ENCODE measurements at regions not wholly inside any gene's neighbourhood (a gene's known extent, or its start where the extent isn't known, plus 50 kb on each side); places are given as distances from the start of the nearest gene placed in this dataset.

DNA sequence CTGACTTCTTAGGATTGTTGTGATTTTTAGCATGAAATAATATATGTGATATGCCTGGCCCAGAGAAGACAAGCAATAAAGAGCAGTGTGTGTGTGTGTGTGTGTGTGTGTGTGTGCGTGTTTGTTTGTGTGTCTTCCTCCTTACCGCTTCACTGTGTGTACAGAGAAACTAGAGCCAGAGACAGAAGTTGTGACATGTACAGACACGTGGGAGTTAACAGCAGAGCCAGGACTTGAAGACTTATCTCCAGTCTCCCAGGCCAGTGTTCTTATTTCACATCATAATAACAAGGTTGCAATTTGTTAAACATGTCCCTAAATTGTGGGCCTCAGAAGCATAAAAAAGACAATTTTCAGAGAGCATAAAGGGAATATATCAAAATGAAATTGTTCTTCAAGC is 192.0 kb upstream of the JUN start:
- DNase-seq (ENCODE audit: low read depth, low spot score) (no peak), ATAC-seq (no peak)
- no TSS peak for BruUV-seq (replicated peaks)
- H3K27ac ChIP-seq (ENCODE audit: low read length) = no peak overlapping the region
- intact Hi-C loops (cut with micrococcal nuclease; ENCODE audit: unreplicated experiment) = no loop called here
- H3K36me3 ChIP-seq (ENCODE audit: control insufficient read depth, insufficient read depth, low read length) = no peaks in the 10 kb centered on the region
- no peaks in the 10 kb centered on the region for H3K27me3 ChIP-seq (ENCODE audit: control insufficient read depth, insufficient read depth, low read length)
- in situ Hi-C loops (cut with HindIII; ENCODE audit: low pct_unique_long_range_greater_than_20kb, low sequenced_read_pairs) = no loop called here
- TF ChIP-seq, protein P1, sequence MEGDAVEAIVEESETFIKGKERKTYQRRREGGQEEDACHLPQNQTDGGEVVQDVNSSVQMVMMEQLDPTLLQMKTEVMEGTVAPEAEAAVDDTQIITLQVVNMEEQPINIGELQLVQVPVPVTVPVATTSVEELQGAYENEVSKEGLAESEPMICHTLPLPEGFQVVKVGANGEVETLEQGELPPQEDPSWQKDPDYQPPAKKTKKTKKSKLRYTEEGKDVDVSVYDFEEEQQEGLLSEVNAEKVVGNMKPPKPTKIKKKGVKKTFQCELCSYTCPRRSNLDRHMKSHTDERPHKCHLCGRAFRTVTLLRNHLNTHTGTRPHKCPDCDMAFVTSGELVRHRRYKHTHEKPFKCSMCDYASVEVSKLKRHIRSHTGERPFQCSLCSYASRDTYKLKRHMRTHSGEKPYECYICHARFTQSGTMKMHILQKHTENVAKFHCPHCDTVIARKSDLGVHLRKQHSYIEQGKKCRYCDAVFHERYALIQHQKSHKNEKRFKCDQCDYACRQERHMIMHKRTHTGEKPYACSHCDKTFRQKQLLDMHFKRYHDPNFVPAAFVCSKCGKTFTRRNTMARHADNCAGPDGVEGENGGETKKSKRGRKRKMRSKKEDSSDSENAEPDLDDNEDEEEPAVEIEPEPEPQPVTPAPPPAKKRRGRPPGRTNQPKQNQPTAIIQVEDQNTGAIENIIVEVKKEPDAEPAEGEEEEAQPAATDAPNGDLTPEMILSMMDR (IDR thresholded peaks at IDR 0.05) = no peak
- TF ChIP-seq, protein P2, sequence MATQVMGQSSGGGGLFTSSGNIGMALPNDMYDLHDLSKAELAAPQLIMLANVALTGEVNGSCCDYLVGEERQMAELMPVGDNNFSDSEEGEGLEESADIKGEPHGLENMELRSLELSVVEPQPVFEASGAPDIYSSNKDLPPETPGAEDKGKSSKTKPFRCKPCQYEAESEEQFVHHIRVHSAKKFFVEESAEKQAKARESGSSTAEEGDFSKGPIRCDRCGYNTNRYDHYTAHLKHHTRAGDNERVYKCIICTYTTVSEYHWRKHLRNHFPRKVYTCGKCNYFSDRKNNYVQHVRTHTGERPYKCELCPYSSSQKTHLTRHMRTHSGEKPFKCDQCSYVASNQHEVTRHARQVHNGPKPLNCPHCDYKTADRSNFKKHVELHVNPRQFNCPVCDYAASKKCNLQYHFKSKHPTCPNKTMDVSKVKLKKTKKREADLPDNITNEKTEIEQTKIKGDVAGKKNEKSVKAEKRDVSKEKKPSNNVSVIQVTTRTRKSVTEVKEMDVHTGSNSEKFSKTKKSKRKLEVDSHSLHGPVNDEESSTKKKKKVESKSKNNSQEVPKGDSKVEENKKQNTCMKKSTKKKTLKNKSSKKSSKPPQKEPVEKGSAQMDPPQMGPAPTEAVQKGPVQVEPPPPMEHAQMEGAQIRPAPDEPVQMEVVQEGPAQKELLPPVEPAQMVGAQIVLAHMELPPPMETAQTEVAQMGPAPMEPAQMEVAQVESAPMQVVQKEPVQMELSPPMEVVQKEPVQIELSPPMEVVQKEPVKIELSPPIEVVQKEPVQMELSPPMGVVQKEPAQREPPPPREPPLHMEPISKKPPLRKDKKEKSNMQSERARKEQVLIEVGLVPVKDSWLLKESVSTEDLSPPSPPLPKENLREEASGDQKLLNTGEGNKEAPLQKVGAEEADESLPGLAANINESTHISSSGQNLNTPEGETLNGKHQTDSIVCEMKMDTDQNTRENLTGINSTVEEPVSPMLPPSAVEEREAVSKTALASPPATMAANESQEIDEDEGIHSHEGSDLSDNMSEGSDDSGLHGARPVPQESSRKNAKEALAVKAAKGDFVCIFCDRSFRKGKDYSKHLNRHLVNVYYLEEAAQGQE (IDR thresholded peaks at IDR 0.05; ENCODE audit: insufficient read depth in 1 of 2, low read depth in 2 of 2, low read length in 1 of 2) = no peak
- no peak for TF ChIP-seq TCF7L2 (IDR thresholded peaks at IDR 0.05; ENCODE audit: low read depth, low read length)
- no peak for TF ChIP-seq POLR2AphosphoS5 (IDR thresholded peaks at IDR 0.05; ENCODE audit: low read depth, low read length)
- TF ChIP-seq SIN3A (IDR thresholded peaks at IDR 0.05; ENCODE audit: borderline replicate concordance, insufficient read depth, low read depth, low read length) = no peak
- ChIA-PET POLR2A (no interaction called here), CTCF (no interaction called here)
- no peaks in the 10 kb centered on the region for H3K9me3 ChIP-seq (ENCODE audit: control insufficient read depth, insufficient read depth, low read depth, low read length)
- H3K4me3 ChIP-seq (ENCODE audit: low read depth in 2 of 2, low read length in 2 of 2) = no peak overlapping the region
- H3K4me1 ChIP-seq (ENCODE audit: control insufficient read depth, insufficient read depth, low read length) = no peaks in the 10 kb centered on the region

DNA sequence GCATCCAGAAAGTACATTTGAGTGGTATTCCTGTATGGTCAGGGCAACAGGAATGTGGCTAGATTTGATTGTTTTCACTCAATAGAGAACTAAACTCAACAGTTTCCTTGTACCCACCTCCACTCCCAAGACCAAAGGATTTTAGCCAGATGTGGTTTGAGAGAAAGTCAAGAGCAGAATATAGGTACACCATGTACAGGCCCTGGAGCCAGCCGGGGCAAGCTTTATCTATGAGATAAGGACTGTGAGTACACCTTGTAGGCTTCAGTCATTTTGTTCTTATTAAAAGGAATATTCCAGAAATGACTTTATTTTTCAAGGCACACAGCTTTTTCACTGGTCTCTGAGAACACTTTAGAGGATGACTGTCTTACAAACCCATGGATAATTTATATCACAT is 192.4 kb upstream of the JUN start:
- TF ChIP-seq POLR2AphosphoS5 (IDR thresholded peaks at IDR 0.05; ENCODE audit: low read depth, low read length) (no peak), SIN3A (IDR thresholded peaks at IDR 0.05; ENCODE audit: borderline replicate concordance, insufficient read depth, low read depth, low read length) (no peak), TCF7L2 (IDR thresholded peaks at IDR 0.05; ENCODE audit: low read depth, low read length) (no peak)
- TF ChIP-seq, protein P2 (IDR thresholded peaks at IDR 0.05; ENCODE audit: insufficient read depth in 1 of 2, low read depth in 2 of 2, low read length in 1 of 2) = no peak
- Histone ChIP-seq H3K4me3 (ENCODE audit: low read depth in 2 of 2, low read length in 2 of 2) (no peak overlapping the region), H3K27me3 (ENCODE audit: control insufficient read depth, insufficient read depth, low read length) (no peaks in the 10 kb centered on the region), H3K4me1 (ENCODE audit: control insufficient read depth, insufficient read depth, low read length) (no peaks in the 10 kb centered on the region), H3K9me3 (ENCODE audit: control insufficient read depth, insufficient read depth, low read depth, low read length) (no peaks in the 10 kb centered on the region), H3K36me3 (ENCODE audit: control insufficient read depth, insufficient read depth, low read length) (no peaks in the 10 kb centered on the region), H3K27ac (ENCODE audit: low read length) (no peak overlapping the region)
- CTCF ChIA-PET = no interaction called here
- no TSS peak for BruUV-seq (replicated peaks)
- POLR2A ChIA-PET = no interaction called here
- in situ Hi-C loops (cut with HindIII; ENCODE audit: low pct_unique_long_range_greater_than_20kb, low sequenced_read_pairs) = no loop called here
- no peak for DNase-seq (ENCODE audit: low read depth, low spot score)
- no peak for ATAC-seq
- intact Hi-C loops (cut with micrococcal nuclease; ENCODE audit: unreplicated experiment) = no loop called here
